ENCODE measurements at regions not wholly inside any gene's neighbourhood (a gene's known extent, or its start where the extent isn't known, plus 50 kb on each side); places are given as distances from the start of the nearest gene placed in this dataset.

DNA sequence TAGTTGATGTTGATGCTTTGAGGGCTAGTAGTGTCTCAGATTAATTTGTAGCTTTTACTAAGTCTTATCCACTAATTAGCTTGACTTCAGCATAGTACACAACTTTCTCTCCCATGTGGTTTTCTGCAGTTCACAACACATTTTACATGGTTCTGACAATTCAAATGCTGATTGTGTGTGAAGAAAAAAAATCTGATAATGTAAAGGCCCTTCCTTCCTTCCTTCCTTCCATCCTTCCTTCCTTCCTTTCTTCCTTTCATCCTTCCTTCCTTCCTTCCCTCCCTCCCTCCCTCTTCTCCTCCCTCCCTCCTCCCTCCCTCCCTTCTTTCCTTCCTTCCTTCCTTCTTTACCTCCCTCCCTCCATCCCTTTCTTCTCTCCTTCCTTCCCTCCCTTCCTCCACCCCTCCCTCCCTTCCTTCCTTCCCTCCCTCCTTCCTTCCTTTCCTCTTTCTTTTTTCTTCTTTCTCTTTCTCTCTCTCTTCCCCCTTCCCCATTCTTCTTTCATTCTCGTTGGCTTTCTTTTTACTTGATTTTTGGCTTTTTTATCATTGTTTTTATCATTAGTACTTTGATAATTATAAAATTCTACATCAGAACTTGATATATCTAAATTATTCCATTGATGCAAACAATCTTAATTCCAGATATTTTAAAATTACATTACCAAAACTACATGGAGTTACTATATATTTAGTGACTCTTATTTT, 1415.6 kb downstream of the LRFN5 start:
- 71 to 75% methylated on average over 1 of the region's 1 CpG for WGBS, 2 donors (ENCODE audit: low coverage in 1 of 2)
- no peak for ATAC-seq
- Histone ChIP-seq H3K4me1 (no peaks in the 10 kb centered on the region), H3K4me3 (no peak overlapping the region), H3K27me3 (no peaks in the 10 kb centered on the region), H3K9me3 (peaks cover 0 to 8% (median 0%) of the 10 kb centered on the region in 3 donors), H3K27ac (no peak overlapping the region), H3K36me3 (no peaks in the 10 kb centered on the region)
- TF ChIP-seq CTCF (IDR thresholded peaks at IDR 0.05), result no peak
- no peak for TF ChIP-seq EP300 (IDR thresholded peaks at IDR 0.05)
- TF ChIP-seq POLR2A (IDR thresholded peaks at IDR 0.05), result no peak
- TF ChIP-seq POLR2AphosphoS5 (IDR thresholded peaks at IDR 0.05), result no peak

DNA sequence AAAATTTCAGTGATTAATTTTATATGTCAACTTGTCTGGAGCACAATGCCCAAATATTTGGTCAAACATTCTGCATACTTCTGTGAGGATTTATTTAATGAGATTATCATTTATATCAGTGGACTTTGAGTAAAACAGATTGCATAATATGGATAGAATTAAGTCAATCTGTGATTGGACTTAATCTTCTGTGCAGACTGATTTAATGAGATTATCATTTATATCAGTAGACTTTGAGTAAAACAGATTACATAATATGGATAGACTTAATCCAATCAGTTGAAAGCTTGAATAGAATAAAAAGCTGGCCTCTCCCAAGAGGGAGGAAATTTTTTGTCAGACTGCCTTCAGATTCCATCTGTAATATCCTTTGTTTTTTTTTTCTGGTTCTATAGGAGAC, 1413.2 kb downstream of the LRFN5 start:
- no peak overlapping the region for H3K27ac ChIP-seq
- H3K27me3 ChIP-seq, result no peaks in the 10 kb centered on the region
- no peak for ATAC-seq
- H3K9me3 ChIP-seq, result peaks cover 0 to 9% (median 0%) of the 10 kb centered on the region in 3 donors
- H3K36me3 ChIP-seq, result no peaks in the 10 kb centered on the region
- H3K4me1 ChIP-seq, result no peaks in the 10 kb centered on the region
- TF ChIP-seq POLR2A (IDR thresholded peaks at IDR 0.05), result no peak
- no peak for TF ChIP-seq EP300 (IDR thresholded peaks at IDR 0.05)
- TF ChIP-seq CTCF (IDR thresholded peaks at IDR 0.05), result no peak
- no peak for TF ChIP-seq POLR2AphosphoS5 (IDR thresholded peaks at IDR 0.05)
- H3K4me3 ChIP-seq, result no peak overlapping the region

- 57 to 67% methylated on average over 1 of the region's 1 CpG for WGBS, 2 donors (ENCODE audit: low coverage in 1 of 2)
- H3K27me3 ChIP-seq, result no peaks in the 10 kb centered on the region
- H3K9me3 ChIP-seq, result peaks cover 0 to 8% (median 0%) of the 10 kb centered on the region in 3 donors
- TF ChIP-seq CTCF (IDR thresholded peaks at IDR 0.05) (no peak), POLR2A (IDR thresholded peaks at IDR 0.05) (no peak), POLR2AphosphoS5 (IDR thresholded peaks at IDR 0.05) (no peak), EP300 (IDR thresholded peaks at IDR 0.05) (no peak)
- H3K4me1 ChIP-seq, result no peaks in the 10 kb centered on the region
- no peak for ATAC-seq
- no peak overlapping the region for H3K27ac ChIP-seq
- no peaks in the 10 kb centered on the region for H3K36me3 ChIP-seq
- no peak overlapping the region for H3K4me3 ChIP-seq
These were observed 1407.7 kb downstream of the LRFN5 start for GRCh38 chr14:43014338-43014737.

DNA sequence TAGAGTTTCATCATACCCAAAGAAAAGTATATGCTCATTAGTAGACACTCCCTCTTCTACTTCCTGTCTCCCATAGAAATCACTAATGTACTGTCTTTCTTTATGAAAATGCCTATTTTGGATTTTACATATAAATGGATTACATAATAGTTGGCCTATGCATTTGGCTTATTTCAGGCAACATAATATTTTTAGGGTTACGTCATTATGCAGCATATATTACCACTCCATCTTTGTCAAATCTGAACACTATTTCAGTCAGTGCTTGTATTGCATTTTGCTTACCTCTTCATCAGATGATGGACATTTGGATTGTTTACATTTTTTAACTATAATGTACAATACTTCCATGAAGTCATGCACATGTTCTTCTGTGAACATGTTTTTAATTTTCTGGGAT, 1406.1 kb downstream of the LRFN5 start:
- Histone ChIP-seq H3K36me3 (no peaks in the 10 kb centered on the region), H3K27ac (no peak overlapping the region), H3K27me3 (no peaks in the 10 kb centered on the region), H3K9me3 (peaks cover 0 to 19% (median 0%) of the 10 kb centered on the region in 3 donors), H3K4me3 (no peak overlapping the region), H3K4me1 (no peaks in the 10 kb centered on the region)
- no peak for ATAC-seq
- 75% methylated on average over 1 of the region's 1 CpG for WGBS, 2 donors (ENCODE audit: low coverage in 1 of 2)
- TF ChIP-seq POLR2AphosphoS5 (IDR thresholded peaks at IDR 0.05) (no peak), POLR2A (IDR thresholded peaks at IDR 0.05) (no peak), CTCF (IDR thresholded peaks at IDR 0.05) (no peak), EP300 (IDR thresholded peaks at IDR 0.05) (no peak)

- Histone ChIP-seq H3K4me3 (no peak overlapping the region), H3K9me3 (peaks cover 0 to 54% (median 0%) of the 10 kb centered on the region in 3 donors), H3K36me3 (no peaks in the 10 kb centered on the region), H3K27me3 (no peaks in the 10 kb centered on the region), H3K27ac (no peak overlapping the region), H3K4me1 (no peaks in the 10 kb centered on the region)
- ATAC-seq, result no peak
- 33 to 83% methylated on average over 1 of the region's 1 CpG for WGBS, 2 donors (ENCODE audit: low coverage in 1 of 2)
- no peak for TF ChIP-seq EP300 (IDR thresholded peaks at IDR 0.05)
- no peak for TF ChIP-seq POLR2A (IDR thresholded peaks at IDR 0.05)
- TF ChIP-seq CTCF (IDR thresholded peaks at IDR 0.05), result no peak
- TF ChIP-seq POLR2AphosphoS5 (IDR thresholded peaks at IDR 0.05), result no peak
These were observed 1399.1 kb downstream of the LRFN5 start for GRCh38 chr14:43005807-43006206.

All from gastroesophageal sphincter (tissue), 4 donors.